T-helper 2 cell (primary cell): ENCODE measurements at regions not wholly inside any gene's neighbourhood (a gene's known extent, or its start where the extent isn't known, plus 50 kb on each side); places are given as distances from the start of the nearest gene placed in this dataset.
"Not testable (repeated sequence)": the region's sequence is repeated elsewhere in the genome, so short reads cannot be mapped to it uniquely, and the experiment has no call there.

Experiments used
- DNase-seq, 5 experiments: peaks; one replicate each; pipeline versions ENCODE4 v3.0.0 to v3.0.0-alpha.2; 2012 to 2022

DNA sequence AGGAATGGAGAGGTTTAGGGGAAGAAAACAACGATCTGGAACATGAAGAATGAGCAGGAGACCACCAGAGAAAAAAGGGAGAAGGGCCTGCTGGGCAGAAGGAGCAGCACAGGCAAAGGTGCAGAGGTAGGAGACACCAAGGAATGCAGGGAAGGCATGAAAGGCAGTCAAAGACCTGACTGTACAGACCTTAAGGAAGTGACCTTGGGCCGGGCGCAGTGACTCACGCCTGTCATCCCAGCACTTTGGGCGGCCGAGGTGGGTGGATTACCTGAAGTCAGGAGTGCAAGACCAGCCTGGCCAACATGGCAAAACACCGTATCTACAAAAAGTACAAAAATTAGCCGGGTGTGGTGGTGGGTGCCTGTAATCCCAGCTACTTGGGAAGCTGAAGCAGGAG, 157.7 kb upstream of the ATP10A start:
- DNase-seq: no peak

DNA sequence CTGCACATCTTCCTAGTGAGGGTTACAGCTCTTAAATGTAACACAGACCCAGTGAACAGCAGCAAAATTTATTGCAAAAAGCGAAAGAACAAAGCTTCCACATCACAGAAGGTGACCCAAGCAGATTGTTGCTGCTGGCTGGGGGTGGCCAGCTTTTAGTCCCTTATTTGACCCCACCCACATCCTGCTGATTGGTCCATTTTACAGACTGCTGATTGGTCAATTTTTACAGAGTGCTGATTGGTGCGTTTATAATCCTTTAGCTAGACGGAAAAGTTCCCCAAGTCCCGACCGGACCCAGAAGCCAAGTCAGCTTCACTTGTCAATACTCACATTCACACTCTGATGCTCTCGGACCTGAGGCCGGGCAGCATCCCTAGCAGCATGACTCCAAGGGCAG, 154.5 kb upstream of the ATP10A start:
- no peak for DNase-seq

DNA sequence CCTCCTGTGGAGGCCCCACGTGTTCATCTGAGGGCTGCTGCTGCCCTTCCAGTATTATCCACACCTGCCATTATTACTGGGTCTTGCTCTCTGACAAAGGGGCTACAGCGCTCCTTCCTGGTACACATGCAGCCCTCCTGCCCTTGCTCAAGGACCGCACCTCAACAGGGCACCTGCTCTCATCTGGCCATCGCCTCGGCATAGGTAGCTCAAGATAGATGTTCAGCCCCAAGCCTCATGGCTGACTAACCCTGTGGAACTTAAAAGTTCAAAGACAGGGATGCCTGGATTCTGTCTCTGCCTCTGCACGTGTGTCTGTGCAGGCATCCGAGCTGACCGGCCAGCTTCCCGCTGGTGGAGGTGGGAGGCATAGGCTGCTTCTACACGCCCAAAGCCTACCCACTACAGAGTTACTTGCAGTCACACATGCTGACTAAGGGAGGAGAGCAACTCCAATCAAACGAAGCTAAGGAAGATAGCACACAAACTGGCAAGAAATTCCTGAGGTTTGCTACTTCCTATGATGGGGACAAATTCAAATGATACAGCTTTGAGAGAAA, 152.5 kb upstream of the ATP10A start:
- no peak for DNase-seq

DNA sequence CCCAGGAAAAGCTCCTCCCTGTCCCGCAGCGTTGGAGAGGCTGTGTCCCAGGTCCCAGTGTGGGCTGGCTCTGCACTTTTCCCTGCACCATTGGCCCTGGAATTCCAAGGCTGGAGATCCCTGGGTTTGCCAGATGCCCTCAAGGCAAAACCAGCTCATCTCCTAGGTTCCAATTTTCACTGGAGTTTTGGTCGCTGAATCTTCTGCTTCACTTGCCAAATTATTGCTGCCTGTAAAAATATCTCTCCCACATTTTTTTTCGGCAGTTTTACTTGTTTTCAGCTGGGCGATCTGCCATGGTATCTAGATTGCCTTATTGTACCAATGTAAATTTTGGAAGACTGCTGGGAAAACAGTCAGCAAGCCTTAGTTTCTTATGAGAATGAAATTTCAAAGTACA, 150.9 kb upstream of the ATP10A start:
- no peak for DNase-seq

DNA sequence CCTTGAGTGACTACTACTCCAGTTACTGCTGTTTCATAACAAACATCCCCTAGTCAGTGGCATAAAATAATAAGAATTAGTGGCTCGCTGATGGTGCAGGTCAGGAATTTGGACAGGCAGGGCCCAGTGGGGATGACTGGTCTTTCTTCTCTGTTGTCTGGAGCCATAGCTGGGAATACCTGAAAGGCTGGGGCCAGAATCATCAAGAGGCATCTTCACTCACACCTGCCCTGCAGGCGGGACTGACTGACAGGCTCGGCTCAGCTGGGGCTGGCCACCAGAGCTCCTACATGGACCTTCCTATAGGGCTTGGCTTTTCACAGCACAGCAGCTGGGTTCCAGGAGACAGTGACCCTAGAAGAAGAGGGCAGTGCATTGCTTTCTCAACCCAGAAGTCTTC, 148.8 kb upstream of the ATP10A start:
- DNase-seq: no peak

DNA sequence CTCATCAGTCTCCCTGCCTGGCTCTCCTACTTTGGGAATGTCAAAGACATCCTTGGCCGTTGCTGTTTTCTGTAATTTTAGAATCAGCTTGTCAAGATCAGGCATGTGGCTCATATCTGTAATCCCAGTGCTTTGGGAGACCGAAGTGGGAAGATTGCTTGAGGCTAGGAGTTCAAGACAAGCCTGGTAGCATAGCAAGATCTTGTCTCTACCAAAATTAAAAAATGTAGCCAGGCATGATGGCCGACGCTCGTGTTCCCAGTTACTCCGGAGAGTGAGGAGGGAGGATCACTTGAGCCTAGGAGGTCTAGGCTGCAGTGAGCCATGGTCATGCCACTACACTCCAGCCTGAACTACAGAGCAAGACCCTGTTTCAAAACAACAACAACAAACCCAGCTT, 144.0 kb upstream of the ATP10A start:
- DNase-seq: no peak

DNA sequence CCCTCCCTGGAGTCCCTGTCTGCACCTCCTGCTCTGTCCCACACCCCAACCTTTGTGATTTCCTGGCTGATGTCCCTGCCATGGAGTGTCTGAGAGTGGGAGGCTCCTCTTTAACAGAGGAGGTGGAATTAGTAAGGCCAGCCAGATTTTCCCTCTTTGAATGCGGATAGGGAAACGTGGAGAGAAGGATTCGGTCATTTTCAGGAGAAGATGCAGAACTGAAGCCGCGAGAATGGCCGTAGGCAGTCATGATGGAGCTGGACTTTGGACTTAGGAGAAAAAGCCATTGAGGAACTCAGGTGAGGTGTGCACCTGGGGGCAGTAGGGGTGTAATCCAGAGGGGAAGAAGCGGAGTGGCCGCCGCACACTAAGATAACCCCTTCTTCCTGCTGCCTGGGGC, 138.1 kb upstream of the ATP10A start:
- no peak for DNase-seq

DNA sequence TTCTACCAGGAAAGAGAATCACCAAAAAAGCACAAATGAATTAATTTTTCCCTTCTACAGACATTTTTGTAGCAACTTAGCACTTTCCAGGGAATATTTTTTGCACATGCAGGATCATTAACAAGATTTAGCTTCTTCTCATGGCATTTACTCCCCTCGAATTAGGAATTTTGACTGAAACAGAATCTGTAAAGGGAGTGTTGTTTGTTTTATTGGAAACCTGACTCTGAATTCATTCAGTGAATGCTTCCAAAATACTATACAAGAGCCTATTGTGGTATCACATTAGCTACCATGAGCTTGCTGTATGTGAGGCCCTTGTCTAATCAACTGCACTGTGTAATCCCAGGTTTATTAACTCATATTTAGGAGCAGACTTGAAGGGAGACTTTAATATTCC, 130.4 kb upstream of the ATP10A start:
- no peak for DNase-seq

DNA sequence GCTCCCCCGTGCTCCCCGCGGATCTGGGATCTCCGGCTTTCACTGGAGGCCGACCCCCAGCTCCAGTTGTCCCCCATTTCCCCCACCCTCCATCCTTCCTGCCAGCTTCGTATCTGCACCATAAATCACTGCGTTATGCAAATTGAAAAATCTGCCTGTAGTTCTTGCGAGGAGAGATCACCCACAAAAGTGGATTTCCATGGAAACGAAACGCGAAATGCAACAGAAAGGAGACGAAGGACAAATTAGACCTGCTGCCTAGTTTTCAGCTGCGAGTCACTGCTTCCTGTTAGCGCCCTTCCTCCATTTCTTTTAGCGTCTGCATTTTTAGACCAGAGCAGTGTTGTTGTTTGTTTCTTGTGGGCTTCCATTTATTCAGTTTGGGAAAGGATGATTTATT, 127.1 kb upstream of the ATP10A start:
- no peak for DNase-seq

DNA sequence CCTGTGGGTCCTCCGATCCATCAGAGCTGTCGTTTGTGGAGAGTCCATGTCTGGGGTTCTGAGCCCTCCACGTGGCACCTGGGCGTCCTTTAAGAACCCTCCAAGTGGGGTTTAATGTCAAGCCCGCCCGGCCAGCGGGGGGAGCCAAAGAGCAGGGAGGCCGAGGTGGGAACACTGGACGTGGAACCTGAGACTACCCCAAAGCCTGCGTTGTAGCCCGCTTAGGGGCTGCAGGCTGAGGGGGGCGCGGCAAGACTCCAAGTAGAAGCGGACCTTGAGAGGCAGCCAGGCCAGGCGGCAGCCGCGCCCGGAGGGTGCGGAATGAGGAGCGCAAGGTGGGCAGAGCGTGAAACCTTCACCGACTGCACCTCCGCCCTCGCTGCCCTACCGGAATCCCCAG, 126.2 kb upstream of the ATP10A start:
- DNase-seq: no peak

DNA sequence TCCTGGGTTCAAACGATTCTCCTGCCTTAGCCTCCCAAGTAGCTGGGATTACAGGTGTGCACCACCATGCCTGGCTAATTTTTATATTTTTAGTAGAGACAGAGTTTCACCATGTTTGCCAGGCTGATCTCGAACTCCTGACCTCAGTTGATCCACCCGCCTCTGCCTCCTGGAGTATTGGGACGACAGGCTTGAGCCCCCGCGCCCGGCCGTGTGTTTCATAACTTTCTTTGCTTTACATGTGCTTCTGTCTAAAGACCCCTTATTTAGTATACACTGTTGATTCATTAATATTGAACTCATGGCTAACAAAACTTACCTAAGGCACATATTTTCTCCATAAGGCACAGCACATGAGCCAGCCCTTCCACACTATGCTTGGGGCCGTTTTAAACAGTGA, 125.6 kb upstream of the ATP10A start:
- not testable (repeated sequence) for DNase-seq

DNA sequence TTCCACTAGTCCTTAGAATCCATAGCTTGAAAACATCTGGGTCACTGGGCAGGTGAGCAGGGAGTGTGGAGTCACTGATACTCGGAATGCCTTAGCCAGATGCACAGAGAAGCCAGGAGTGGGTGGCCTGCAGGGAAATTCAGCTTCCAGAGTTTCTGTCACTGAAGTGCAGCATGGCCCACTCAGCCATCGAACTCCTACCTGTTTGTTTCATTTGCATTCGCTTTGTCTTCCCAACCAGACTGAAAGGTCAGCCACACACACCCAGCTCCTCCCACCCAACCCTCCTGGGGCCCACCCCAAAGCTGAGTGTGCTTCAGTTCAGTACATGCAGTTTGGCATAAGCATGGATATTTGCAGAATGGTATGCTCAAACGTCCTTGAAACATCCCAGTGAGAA, 124.5 kb upstream of the ATP10A start:
- no peak for DNase-seq

DNA sequence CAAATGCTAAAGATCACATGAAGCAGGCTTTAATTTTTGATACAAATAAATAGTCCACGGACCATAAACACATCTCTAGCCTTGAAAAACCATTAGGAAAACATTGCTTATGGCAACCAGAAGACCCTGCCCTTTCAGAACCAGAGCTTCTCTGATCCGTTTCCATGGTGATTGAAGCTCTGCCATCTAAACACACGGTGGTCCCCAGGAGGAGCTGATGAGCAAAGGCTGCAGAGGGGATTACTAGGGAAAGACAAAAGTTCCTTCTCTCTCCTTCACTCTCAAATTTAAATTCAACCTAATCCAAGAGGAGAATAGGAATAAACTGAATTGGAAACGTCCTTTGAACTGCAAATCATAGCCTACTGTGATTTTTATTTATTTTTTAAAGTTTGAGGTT, 122.0 kb upstream of the ATP10A start:
- no peak for DNase-seq

DNA sequence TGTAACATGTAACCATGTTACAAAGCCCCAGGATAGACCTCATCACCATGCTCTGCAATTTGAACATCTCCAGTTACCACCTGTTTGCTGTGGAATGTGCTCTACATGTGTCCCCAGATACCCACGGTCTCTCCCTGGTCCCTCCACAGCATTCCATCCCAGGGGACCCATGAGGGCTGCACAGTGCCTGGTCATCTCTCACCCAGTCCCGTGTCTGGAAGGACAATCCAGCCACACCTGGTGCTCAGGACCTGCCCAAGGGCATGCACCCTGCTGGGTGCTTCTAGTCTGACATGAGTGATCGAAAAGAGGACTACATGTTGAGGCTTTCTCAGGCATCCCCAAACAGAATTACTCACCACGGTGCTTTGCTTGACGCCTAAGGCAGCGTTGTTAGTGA, 119.6 kb upstream of the ATP10A start:
- no peak for DNase-seq

DNA sequence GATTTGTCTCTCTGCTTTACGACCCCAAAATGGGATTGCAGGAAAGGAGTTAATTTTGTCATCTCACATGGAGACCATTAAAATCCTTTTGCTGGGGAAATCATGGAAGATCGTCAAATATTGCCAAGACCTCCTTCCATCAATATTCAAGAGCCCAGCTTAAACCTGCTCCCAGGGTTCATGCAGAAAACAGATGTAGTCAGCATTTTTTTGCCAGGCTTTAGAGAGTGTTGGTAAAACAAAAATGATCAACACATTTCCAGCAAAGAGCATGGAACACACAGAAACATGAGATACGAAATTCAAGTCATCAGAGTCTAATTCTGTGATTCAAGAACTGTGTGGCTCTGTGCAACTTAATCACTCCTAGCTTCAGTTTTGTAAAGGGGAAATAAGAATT, 118.0 kb upstream of the ATP10A start:
- no peak for DNase-seq

DNA sequence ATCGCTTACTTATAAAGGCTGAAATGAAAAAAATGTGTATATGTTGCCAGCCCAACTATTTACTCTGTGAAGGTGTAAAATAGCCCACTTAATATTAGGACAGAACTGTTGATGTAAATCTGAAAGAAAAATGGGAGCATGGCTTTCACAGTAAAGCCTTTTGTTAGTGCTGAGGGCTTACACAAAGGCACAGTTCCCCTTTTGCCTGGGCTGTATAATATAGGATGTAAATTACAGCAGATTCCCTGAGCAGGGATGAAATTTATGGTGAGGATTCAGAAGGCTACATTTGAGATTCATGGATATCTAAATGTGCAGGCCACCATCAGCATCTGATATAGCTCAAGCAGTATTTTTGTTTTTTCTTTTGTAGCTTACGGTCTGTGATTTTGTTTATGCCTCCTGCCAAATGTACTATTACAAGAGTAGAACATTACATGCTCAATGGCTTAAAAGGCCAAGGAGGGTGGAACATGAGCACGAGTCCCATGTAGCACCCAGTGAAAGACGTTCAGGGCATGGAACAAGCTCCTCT, 109.1 kb upstream of the ATP10A start:
- DNase-seq: no peak

DNA sequence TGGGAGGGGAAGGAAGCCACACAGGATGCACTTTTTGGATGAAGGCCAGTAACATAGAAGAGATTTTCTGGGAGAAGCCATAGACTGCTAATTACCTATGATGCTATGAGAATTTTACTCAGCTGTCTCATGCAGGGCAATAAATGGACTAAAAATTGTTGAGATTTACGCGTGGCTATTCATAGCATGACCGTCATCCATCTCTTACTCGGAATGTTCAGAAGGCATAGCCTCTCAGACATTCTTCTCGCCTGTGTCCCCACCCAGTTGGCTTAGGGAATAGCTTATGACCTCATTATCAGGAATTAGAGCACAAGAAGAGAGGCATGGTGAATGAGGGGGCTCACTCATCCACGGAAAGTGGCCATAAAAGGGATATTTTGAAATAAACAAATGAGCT, 107.9 kb upstream of the ATP10A start:
- DNase-seq: no peak

DNA sequence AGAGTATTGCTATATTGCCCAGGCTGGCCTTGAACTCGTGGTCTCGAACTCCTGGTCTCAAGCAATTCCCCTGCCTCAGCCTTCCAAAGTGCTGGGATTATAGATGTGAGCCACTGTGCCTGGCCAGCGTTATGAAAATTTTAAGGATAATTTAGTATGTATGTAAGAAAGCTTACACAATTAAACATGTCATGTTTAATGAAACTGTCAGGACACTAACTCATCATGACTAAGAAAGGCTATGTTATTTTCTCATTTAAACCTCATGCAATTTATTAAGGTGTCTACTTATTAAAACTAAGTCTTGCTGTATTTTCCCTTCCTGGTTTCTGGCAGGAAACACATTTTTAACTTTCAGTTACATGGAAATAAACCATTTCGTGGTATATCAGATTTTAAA, 106.8 kb upstream of the ATP10A start:
- DNase-seq: no peak

DNA sequence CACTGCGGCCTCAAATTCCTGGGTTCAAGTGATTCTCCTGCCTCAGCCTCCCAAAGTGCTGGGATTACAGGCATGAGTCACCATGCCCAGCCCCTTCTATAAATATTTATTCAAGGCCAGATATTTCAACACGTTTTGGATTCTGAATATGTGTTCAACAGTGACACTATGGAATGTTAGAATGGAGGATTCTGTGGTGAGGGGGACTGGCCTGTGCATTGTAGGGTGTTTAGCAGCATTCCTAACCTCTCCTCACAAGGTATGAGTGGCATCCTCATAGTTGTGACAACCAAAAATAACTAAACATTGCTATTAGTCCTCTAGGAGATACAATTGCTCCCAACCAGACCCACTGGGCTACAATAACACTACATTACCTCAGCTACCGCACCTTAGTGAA, 104.0 kb upstream of the ATP10A start:
- no peak for DNase-seq

DNA sequence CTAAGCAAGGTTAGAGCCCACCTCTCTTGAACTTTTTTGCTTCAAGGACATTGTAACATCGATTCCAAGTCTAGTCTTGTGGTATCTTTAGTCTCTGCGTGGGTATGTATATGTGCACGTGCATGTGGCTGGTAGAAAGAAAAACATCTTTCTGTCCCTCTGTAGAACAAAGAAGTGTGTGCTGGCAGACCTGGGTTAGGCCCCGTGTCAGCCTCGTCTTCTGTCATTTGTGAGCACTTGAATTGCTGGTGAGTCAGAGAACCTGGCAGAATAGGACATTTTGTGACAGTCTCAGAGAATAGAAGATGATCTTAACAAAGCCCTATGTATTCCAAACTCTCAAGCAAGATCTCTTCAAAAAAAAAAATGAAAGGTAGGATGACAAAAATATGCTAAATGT, 102.2 kb upstream of the ATP10A start:
- DNase-seq: no peak

DNA sequence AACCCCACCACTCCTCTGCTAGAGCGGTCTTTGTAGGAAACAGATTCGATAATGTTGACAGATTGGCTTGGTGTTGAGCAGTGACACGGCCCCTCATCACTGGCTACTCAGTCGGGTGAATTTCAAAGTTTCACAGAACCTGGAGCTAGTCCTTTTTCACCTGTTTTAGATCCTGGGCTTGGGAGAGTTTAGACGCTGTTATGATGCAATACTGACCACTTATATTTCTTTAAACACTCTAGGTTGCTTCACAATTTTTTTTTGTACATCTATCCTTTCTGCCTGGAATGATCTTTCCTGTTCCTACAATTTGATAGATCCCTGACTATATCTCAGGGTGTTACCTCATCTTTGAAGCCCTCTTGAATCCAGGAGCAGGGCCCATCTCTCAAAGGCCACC, 97.1 kb upstream of the ATP10A start:
- DNase-seq: no peak

DNA sequence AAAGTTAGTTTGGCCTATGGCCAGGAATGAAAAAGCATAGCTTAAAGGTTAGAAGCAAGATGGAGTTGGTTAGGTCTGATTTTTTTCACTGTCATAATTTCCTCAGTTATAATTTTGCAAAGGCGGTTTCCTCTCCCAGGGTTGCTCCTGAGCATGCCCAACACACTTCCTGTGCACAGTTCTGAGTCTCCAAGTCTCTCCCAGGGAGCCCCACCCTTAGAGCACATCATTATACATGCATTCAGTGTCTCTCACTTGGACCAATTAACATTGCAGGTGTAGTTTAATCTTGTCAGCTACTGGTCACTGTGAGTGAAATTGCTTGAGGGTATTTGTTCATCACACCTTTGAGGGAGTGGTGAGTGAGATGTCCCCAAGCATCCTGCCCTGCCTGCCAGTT, 96.0 kb upstream of the ATP10A start:
- no peak for DNase-seq

DNA sequence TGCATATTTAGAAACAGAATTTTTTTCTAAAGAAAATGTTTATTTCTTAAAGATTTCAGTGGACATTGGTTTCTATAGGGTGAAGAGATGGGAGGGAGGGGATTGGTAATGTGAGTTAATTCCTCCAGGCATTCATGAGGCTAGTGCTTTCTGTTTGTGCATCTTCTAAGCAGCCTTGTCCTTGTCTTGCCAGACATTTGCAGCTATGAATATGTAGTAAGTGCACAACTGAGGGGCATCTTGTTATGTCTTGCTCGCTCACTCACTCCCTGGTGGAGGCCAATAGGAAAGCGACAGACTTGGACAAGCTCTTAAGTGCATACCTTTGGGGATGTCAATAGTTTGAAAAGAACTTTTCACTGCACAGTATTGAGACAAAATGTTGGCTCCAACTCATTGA, 92.5 kb upstream of the ATP10A start:
- DNase-seq: no peak

DNA sequence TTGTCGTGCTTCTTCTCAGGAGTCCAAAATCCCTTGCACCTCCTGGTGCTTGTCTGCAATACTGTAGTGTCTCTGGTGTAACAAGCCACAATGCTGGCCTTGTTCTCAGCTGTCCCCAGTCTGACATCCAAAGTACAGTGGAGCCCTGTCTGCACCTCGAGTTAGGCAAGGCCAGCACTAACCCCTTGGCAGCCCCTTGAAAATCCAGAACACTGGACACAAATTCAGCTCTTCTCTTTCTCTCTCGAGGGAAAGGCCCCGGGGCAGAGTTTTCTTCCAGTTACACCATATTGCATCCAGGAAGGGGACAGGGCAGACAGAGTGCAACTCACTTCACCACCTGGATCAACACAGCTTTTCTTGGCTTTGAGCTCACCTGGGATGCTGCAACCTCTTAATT, 91.3 kb upstream of the ATP10A start:
- no peak for DNase-seq

DNA sequence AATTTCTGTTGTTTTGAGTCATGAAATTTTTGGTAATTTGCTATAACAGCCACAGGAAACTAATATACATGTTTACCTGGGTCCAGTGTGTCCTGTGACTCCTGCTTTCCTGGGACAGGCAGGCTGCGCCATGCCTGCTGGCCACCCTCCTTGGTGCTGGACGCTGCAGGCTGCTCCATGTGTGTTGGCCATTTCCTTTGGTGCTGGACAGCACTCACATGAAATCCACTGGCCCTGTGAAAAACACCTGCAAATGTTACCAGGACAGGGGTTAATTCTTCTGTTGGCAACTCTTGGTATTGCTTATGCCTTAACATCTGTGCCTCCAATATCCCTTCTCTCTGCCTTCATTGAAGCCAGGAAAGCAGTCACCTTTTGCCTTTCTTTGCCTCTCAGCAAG, 86.9 kb upstream of the ATP10A start:
- DNase-seq: no peak
